ENCODE measurements at regions not wholly inside any gene's neighbourhood (a gene's known extent, or its start where the extent isn't known, plus 50 kb on each side); places are given as distances from the start of the nearest gene placed in this dataset.

GRCh38 chrX:13374364-13374763, 54.5 kb upstream of the ATXN3L start:
- TF ChIP-seq TAF1 (IDR thresholded peaks at IDR 0.05; ENCODE audit: borderline replicate concordance, low read depth, low read length) (no peak), RAD21 (IDR thresholded peaks at IDR 0.05; ENCODE audit: low read length) (no peak), EZH2phosphoT487 (IDR thresholded peaks at IDR 0.05; ENCODE audit: borderline replicate concordance, low read depth) (no peak), REST (IDR thresholded peaks at IDR 0.05; ENCODE audit: low read depth, low read length) (no peak), POLR2AphosphoS5 (IDR thresholded peaks at IDR 0.05; ENCODE audit: low read depth, low read length) (no peak), CHD2 (IDR thresholded peaks at IDR 0.05; ENCODE audit: low read length, partially characterized antibody) (no peak), EP300 (IDR thresholded peaks at IDR 0.05; ENCODE audit: borderline replicate concordance in 1 of 2, low read depth in 1 of 2, low read length in 1 of 2) (no peak), RFX5 (IDR thresholded peaks at IDR 0.05; ENCODE audit: low read length) (no peak)
- TF ChIP-seq, protein P1, sequence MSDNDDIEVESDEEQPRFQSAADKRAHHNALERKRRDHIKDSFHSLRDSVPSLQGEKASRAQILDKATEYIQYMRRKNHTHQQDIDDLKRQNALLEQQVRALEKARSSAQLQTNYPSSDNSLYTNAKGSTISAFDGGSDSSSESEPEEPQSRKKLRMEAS (IDR thresholded peaks at IDR 0.05; ENCODE audit: low read depth) = no peak
- TF ChIP-seq, protein P2, sequence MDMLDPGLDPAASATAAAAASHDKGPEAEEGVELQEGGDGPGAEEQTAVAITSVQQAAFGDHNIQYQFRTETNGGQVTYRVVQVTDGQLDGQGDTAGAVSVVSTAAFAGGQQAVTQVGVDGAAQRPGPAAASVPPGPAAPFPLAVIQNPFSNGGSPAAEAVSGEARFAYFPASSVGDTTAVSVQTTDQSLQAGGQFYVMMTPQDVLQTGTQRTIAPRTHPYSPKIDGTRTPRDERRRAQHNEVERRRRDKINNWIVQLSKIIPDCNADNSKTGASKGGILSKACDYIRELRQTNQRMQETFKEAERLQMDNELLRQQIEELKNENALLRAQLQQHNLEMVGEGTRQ (IDR thresholded peaks at IDR 0.05; ENCODE audit: borderline replicate concordance, low read depth, low read length) = no peak
- TF ChIP-seq, protein P3, sequence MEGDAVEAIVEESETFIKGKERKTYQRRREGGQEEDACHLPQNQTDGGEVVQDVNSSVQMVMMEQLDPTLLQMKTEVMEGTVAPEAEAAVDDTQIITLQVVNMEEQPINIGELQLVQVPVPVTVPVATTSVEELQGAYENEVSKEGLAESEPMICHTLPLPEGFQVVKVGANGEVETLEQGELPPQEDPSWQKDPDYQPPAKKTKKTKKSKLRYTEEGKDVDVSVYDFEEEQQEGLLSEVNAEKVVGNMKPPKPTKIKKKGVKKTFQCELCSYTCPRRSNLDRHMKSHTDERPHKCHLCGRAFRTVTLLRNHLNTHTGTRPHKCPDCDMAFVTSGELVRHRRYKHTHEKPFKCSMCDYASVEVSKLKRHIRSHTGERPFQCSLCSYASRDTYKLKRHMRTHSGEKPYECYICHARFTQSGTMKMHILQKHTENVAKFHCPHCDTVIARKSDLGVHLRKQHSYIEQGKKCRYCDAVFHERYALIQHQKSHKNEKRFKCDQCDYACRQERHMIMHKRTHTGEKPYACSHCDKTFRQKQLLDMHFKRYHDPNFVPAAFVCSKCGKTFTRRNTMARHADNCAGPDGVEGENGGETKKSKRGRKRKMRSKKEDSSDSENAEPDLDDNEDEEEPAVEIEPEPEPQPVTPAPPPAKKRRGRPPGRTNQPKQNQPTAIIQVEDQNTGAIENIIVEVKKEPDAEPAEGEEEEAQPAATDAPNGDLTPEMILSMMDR (IDR thresholded peaks at IDR 0.05) = no peak
- TF ChIP-seq, protein P4, sequence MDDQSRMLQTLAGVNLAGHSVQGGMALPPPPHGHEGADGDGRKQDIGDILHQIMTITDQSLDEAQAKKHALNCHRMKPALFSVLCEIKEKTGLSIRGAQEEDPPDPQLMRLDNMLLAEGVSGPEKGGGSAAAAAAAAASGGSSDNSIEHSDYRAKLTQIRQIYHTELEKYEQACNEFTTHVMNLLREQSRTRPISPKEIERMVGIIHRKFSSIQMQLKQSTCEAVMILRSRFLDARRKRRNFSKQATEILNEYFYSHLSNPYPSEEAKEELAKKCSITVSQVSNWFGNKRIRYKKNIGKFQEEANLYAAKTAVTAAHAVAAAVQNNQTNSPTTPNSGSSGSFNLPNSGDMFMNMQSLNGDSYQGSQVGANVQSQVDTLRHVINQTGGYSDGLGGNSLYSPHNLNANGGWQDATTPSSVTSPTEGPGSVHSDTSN (IDR thresholded peaks at IDR 0.05) = no peak
- TF ChIP-seq, protein P5, sequence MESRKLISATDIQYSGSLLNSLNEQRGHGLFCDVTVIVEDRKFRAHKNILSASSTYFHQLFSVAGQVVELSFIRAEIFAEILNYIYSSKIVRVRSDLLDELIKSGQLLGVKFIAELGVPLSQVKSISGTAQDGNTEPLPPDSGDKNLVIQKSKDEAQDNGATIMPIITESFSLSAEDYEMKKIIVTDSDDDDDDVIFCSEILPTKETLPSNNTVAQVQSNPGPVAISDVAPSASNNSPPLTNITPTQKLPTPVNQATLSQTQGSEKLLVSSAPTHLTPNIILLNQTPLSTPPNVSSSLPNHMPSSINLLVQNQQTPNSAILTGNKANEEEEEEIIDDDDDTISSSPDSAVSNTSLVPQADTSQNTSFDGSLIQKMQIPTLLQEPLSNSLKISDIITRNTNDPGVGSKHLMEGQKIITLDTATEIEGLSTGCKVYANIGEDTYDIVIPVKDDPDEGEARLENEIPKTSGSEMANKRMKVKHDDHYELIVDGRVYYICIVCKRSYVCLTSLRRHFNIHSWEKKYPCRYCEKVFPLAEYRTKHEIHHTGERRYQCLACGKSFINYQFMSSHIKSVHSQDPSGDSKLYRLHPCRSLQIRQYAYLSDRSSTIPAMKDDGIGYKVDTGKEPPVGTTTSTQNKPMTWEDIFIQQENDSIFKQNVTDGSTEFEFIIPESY (IDR thresholded peaks at IDR 0.05; ENCODE audit: borderline replicate concordance, low read depth) = no peak
